Motor neuron (in vitro differentiated cells): ENCODE measurements at regions not wholly inside any gene's neighbourhood (a gene's known extent, or its start where the extent isn't known, plus 50 kb on each side); places are given as distances from the start of the nearest gene placed in this dataset.
"Not testable (repeated sequence)": the region's sequence is repeated elsewhere in the genome, so short reads cannot be mapped to it uniquely, and the experiment has no call there.

Source experiments
- ATAC-seq, 8 experiments: fragments of 200-7000 bp; cut with Tn5 transposase; replicated peaks in 6 of 8; 2 replicates each; pipeline ENCODE4 v1.8.0; 2021; ENCODE audit warnings: mild to moderate bottlenecking in 8 of 8, moderate library complexity in 8 of 8
- H3K27ac ChIP-seq, 2 donors: fragments of 250-450 bp; sonication (Bioruptor Pico); 2 replicates each; pipeline ENCODE4 v1.9.0; 2021; ENCODE audit warnings: antibody characterized with exemption in 2 of 2, mild to moderate bottlenecking in 2 of 2, moderate library complexity in 1 of 2
- H3K4me1 ChIP-seq, 2 donors: fragments of 250-450 bp; sonication (Bioruptor Pico); replicated peaks in 1 of 2; 2 replicates each; pipeline ENCODE4 v1.6.1; 2021; ENCODE audit warnings: antibody characterized with exemption in 2 of 2, mild to moderate bottlenecking in 2 of 2, moderate library complexity in 1 of 2
- H3K4me3 ChIP-seq, 5 donors: fragments of 250-450 bp; sonication (Bioruptor Pico); 2 replicates each; pipeline ENCODE4 v1.9.0; 2021; ENCODE audit warnings: antibody characterized with exemption in 5 of 5, mild to moderate bottlenecking in 5 of 5, moderate library complexity in 4 of 5
- WGBS, 10 experiments: fragments of 450-650 bp; shearing (Covaris generic); methylation state at CpG; one replicate each; pipeline ENCODE4 v1.0.0; 2022; 5-methylcytosine and 5-hydroxymethylcytosine counted together
- in situ Hi-C, 9 experiments: fragments of 400-800 bp; cut with MboI; loops; one replicate each; pipeline ENCODE4 v1.15.0; 2021; ENCODE audit warnings: low sequenced_read_pairs in 9 of 9, low pct_unique_long_range_greater_than_20kb in 2 of 9; ENCODE audit not compliant: unreplicated experiment in 9 of 9

DNA sequence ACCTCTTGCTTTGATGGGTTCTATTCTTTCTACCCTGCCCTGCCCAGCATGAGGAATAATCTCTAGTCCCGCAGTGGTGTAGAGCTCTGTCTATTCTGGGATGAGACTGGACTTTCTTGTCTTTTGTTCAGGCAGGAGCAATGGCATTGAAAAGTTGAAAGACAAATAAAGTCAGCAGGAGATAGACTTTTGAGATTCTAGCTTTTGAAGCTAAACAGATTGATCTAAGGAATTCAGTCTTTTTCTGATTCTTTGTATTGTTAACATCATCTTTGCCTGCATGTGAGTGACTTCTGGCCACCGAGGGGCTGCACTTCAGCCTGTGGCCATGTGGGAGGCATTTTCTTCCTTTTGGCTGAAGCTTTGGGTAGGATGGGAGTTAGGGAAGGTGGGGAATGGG, 132.4 kb downstream of the MRPL57 start:
- WGBS, 10 experiments, result 58 to 100% (median 84%) methylated on average over 1 to 2 of the region's 2 CpGs; no CpG with 5 or more reads in 2 of the 10 experiments
- Histone ChIP-seq H3K4me3 (no peak overlapping the region), H3K27ac (no peak overlapping the region), H3K4me1 (peaks cover 0 to 2% of the 10 kb centered on the region in 2 donors)
- in situ Hi-C loops, result loop anchor here in 1 of 9 experiments (25.0 kb wide), 1 partner anchor 153 kb away; the partner anchor contains the start of gene ZDHHC20
- no peak for ATAC-seq

DNA sequence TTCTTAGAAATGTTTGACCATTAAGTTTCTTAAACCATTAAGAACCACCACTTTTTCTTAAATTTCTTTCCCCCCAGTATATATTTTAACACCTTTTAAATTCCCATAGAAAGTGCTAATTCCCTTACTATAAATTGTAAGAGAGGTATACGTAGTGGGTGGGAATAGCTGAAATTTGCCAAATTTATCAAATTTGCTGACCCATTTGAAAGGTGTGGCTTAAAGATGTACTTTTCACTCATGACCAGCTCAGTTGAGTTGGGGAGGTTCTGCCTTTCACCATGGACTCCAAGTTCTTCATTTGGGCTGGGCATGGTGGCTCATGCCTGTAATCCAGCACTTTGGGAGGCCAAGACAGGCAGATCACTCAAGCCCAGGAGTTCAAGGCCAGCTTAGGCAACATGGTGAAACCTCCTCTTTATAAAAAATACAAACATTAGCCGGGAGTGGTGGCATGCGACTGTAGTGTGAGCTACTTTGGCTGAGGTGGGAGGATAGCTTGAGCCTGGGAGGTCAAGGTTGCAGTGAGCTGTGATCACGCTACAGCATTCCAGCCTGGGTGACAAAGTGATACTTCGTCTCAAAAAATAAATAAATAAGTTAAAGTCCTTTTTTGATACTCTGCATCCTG, 133.2 kb downstream of the MRPL57 start:
- Histone ChIP-seq H3K27ac (no peak overlapping the region), H3K4me3 (no peak overlapping the region), H3K4me1 (peaks cover 2 to 10% of the 10 kb centered on the region in 2 donors)
- ATAC-seq, result no peak
- 83 to 100% (median 96%) methylated on average over 1 to 5 of the region's 5 CpGs for WGBS, 10 experiments
- in situ Hi-C loops, result loop anchor here in 1 of 9 experiments (25.0 kb wide), 1 partner anchor 153 kb away; the partner anchor contains the start of gene ZDHHC20

DNA sequence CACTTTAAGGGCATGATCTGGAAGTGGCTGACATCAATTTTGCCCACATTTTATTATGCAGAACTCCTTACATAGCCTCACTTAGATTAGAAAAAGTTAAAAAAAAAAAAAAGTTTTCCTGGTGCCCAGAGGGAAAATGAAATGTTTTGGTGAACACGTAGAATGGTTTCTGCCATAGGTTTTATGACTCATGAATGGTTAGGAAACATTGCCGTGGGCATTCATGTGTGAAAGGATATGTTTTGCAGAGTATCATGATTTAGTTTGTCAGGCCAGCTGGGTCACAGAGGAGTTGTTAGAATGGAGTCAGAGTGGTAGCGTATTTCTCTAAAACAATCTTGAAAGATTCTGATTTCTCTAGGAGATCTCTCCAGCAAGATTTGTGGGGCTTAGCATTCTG, 133.8 kb downstream of the MRPL57 start:
- 57 to 100% (median 83%) methylated on average over 1 to 3 of the region's 3 CpGs; no CpG with 5 or more reads in 2 of the 10 experiments for WGBS, 10 experiments
- no peak for ATAC-seq
- peaks cover 3 to 12% of the 10 kb centered on the region in 2 donors for H3K4me1 ChIP-seq
- in situ Hi-C loops, result loop anchor here in 1 of 9 experiments (25.0 kb wide), 1 partner anchor 152 kb away; the partner anchor contains the start of gene ZDHHC20
- H3K4me3 ChIP-seq, result no peak overlapping the region
- no peak overlapping the region for H3K27ac ChIP-seq

DNA sequence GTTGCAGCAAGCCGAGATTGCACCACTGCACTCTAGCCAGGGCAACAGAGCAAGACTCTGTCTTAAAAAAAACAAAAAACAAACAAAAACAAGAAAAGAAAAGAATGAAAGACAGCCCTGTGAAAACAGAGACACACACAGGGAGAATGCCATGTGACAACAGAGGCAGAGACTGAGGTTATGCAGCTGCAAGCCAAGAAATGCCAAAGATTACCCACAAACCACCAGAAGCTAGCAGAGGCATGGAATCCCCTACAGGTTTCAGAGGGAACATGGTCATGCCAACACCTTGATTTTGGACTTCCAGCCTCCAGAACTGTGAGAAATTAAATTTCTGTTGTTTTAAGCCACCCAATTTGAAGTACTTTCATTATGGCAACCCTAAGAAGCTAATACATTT, 138.5 kb downstream of the MRPL57 start:
- not testable (repeated sequence) for ATAC-seq, H3K4me3 ChIP-seq
- in situ Hi-C loops, result loop anchor here in 1 of 9 experiments (25.0 kb wide), 1 partner anchor 147 kb away; the partner anchor contains the start of gene ZDHHC20
- WGBS, 10 experiments, result 64 to 100% (median 100%) methylated on average over 1 of the region's 1 CpG; no CpG with 5 or more reads in 3 of the 10 experiments
- peak overlapping the region in 1 of 2 donors; percentile 35 for H3K27ac ChIP-seq
- peaks cover 3 to 12% of the 10 kb centered on the region in 2 donors for H3K4me1 ChIP-seq

DNA sequence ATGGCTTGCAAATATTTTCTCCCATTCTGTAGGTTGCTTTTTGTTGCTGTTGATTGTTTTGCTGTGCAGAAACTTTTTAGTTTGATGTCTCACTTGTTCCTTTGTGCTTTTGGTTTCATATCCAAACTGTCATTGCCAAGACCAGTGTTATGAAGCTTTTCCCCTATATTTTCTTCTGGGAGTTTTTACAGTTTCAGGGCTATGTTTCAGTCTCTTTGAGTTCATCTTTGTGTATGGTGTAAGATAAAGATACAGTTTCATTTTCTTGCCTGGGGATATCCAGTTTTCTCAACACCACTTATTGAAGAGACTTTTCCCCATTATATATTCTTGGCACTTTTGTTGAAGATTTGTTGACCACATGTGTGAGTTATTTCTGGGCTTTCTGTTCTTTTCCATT, 139.9 kb downstream of the MRPL57 start:
- H3K27ac ChIP-seq, result no peak overlapping the region
- peaks cover 3 to 16% of the 10 kb centered on the region in 2 donors for H3K4me1 ChIP-seq
- in situ Hi-C loops, result loop anchor here in 1 of 9 experiments (25.0 kb wide), 1 partner anchor 146 kb away; the partner anchor contains the start of gene ZDHHC20
- no peak overlapping the region for H3K4me3 ChIP-seq
- no peak for ATAC-seq

DNA sequence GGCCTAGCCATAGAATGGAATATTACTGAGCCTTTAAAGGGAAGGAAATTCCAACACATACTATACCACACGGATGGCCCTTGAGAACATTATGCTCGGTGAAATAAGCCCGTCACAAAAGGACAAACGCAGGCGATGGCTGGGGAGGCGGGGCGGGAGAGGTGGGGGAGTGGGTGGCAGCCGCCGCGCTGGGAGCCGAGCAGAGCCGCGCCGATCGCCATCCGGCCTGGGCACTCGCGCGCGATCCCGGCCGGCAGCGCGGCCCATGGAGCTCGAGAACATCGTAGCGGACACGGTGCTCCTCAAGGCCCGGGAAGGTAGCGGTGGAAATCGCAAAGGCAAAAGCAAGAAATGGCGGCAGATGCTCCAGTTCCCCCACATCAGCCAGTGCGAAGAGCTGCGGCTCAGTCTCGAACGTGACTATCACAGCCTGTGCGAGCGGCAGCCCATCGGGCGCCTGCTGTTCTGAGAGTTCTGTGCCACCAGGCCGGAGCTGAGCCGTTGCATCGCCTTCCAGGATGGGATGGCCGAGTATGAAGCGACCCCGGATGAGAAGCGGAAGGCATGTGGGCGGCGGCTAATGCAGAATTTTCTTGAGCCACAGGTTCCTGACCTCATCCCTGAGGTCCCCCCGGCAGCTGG, 140.1 kb downstream of the ZDHHC20 start:
- Histone ChIP-seq H3K4me1 (peaks cover 3 to 34% of the 10 kb centered on the region in 2 donors), H3K4me3 (no peak overlapping the region), H3K27ac (no peak overlapping the region)
- 34 to 100% (median 89%) methylated on average over 1 to 21 of the region's 50 CpGs; no CpG with 5 or more reads in 3 of the 10 experiments for WGBS, 10 experiments
- no peak for ATAC-seq
- in situ Hi-C loops, result loop anchor here in 1 of 9 experiments (25.0 kb wide), 1 partner anchor 143 kb away; the partner anchor contains the start of gene ZDHHC20

DNA sequence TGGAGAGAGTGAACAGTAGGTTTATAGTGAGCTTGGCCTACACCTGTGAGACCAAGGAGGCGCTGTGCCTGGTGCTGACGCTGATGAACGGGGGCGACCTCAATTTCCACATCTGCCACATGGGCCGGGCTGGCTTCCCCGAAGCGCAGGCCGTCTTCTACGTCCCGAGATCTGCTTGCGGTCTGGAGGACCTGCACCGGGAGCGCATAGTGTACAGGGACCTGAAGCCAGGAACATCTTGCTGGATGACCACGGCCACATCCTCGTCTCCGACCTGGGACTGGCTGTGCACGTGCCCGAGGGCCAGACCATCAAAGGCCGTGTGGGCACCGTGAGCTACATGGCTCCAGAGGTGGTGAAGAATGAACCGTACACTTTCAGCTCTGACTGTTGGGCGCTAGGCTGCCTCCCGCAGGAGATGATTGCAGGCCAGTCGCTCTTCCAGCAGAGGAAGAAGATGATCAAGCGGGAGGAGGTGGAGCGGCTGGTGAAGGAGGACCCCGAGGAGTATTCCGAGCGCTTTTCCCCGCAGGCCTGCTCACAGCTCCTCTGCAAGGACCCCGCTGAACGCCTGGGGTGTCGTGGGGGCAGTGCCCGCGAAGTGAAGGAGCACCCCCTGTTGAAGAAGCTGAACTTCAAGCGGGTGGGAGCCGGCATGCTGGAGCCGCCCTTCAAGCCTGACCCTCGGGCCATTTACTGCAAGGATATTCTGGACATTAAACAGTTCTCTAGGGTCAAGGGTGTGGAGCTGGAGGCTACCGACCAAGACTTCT, 139.0 kb downstream of the ZDHHC20 start:
- no peak overlapping the region for H3K27ac ChIP-seq
- no peak for ATAC-seq
- no peak overlapping the region for H3K4me3 ChIP-seq
- WGBS, 10 experiments, result 80 to 100% (median 100%) methylated on average over 1 of the region's 40 CpGs; no CpG with 5 or more reads in 7 of the 10 experiments
- H3K4me1 ChIP-seq, result peaks cover 0 to 25% of the 10 kb centered on the region in 2 donors
- in situ Hi-C loops, result loop anchor here in 1 of 9 experiments (25.0 kb wide), 1 partner anchor 142 kb away; the partner anchor contains the start of gene ZDHHC20

DNA sequence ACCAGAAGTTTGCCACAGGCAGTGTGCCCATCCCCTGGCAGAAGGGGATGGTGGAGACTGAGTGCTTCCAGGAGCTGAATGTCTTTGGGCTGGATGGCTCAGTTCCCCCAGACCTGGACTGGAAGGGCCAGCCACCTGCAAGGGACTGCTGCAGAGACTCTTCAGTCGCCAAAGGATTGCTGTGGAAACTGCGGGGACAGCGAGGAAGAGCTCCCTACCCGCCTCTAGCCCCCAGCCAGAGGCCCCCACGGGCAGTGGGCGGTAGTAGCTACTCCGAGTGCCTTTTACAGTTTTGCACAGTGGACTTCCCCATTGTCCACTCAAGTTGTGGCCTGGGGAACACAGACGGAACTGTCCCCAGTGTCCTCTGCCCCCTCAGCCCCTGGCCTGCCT, 138.5 kb downstream of the ZDHHC20 start:
- in situ Hi-C loops, result loop anchor here in 1 of 9 experiments (25.0 kb wide), 1 partner anchor 142 kb away; the partner anchor contains the start of gene ZDHHC20

DNA sequence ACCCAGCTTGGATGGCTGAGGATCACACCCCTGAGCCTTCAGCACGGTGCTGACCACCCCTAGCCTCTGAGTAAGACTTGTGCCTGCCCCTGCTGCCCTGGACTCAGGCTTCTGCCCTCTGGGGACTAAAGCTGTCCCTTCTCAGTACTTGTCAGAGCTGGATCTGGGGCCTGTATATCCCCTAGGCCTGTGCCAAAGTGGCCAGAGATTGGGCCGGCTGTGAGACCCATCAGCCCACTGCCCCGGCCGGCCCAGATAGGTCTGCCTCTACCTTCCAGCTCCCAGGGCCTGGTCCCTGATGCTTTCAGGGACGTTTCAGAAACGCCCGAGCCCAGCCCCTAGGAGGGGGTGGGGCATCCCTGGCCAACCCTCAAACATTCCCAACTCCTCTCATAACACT, 137.8 kb downstream of the ZDHHC20 start:
- 95% methylated on average over 4 of the region's 7 CpGs; no CpG with 5 or more reads in 9 of the 10 experiments for WGBS, 10 experiments
- Histone ChIP-seq H3K4me1 (peaks cover 1 to 31% of the 10 kb centered on the region in 2 donors), H3K27ac (peak overlapping the region in 1 of 2 donors; percentile 60), H3K4me3 (no peak overlapping the region)
- no peak for ATAC-seq
- in situ Hi-C loops, result loop anchor here in 1 of 9 experiments (25.0 kb wide), 1 partner anchor 141 kb away; the partner anchor contains the start of gene ZDHHC20

More for the DNA sequence above, 138.5 kb downstream of the ZDHHC20 start:
- no peak for ATAC-seq
- H3K27ac ChIP-seq, result no peak overlapping the region
- H3K4me3 ChIP-seq, result no peak overlapping the region
- WGBS, 10 experiments, result 86 to 100% (median 93%) methylated on average over 1 to 7 of the region's 8 CpGs; no CpG with 5 or more reads in 7 of the 10 experiments
- peaks cover 0 to 25% of the 10 kb centered on the region in 2 donors for H3K4me1 ChIP-seq

DNA sequence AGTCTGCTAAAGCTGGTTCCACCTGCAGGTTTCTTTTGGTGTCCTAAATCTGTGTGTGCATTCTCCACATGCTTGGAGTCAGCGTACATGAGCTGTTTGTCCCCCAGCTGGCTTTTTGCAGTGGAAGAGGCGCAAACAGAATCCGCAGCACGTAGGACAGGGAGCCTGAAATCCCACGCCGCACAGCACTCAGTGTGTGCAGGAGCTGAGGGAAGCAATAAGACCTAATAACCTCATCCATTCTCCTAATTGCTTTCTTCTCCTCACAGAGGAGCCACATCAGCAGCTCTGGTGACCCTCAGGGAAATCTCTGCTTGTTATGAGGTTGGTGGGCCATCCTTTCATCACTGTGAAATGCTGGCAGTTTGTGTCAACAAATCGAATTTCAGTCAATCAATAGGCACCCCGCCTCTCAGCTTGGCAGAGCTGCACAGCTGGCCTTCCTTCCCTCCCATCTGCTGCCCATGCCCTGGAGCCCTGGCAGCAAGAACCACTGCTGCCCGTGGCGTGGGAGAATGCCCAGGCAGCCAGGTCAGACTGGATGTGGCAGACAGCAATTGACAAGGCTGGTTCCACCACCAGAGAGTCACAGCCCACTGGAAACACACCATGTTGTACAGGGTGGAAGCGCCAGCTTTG, 136.7 kb downstream of the ZDHHC20 start:
- Histone ChIP-seq H3K4me3 (no peak overlapping the region), H3K27ac (peak overlapping the region in 1 of 2 donors; percentile 66), H3K4me1 (peaks cover 7 to 39% of the 10 kb centered on the region in 2 donors)
- WGBS, 10 experiments, result 60 to 92% (median 77%) methylated on average over 2 to 6 of the region's 11 CpGs; no CpG with 5 or more reads in 6 of the 10 experiments
- in situ Hi-C loops, result loop anchor here in 1 of 9 experiments (25.0 kb wide), 1 partner anchor 140 kb away; the partner anchor contains the start of gene ZDHHC20
- ATAC-seq, result peak in 3 of 8 experiments; percentile 55 to 81 (median 72)
